GM23248 (cell line): ENCODE measurements at regions not wholly inside any gene's neighbourhood (a gene's known extent, or its start where the extent isn't known, plus 50 kb on each side); places are given as distances from the start of the nearest gene placed in this dataset.

Experiments
- DNase-seq: peaks from one replicate; pipeline ENCODE4 v3.0.0-alpha.2; 2015
- H2AFZ ChIP-seq: fragments of 200-600 bp; sonication (generic); 2 replicates; pipeline ENCODE4 v1.6.1; 2016; ENCODE audit warnings: antibody characterized with exemption
- H3F3A ChIP-seq: fragments of 200-600 bp; sonication (generic); 2 replicates; pipeline ENCODE4 v1.6.1; 2016; ENCODE audit warnings: mild to moderate bottlenecking, antibody characterized with exemption, mixed run types; ENCODE audit not compliant: insufficient read depth
- H3K27ac ChIP-seq: fragments of 200-600 bp; sonication (generic); 2 replicates; pipeline ENCODE4 v1.5.1; 2016; ENCODE audit warnings: mild to moderate bottlenecking
- H3K27me3 ChIP-seq: fragments of 200-600 bp; sonication (generic); replicated peaks from 2 replicates; pipeline ENCODE4 v1.6.1; 2016; ENCODE audit warnings: mild to moderate bottlenecking; ENCODE audit not compliant: insufficient read depth
- H3K36me3 ChIP-seq: fragments of 200-600 bp; sonication (generic); 2 replicates; pipeline ENCODE4 v1.6.1; 2016; ENCODE audit warnings: low read depth, mild to moderate bottlenecking
- H3K4me1 ChIP-seq: fragments of 200-600 bp; sonication (generic); 2 replicates; pipeline ENCODE4 v1.6.1; 2016; ENCODE audit warnings: mild to moderate bottlenecking; ENCODE audit not compliant: insufficient read depth
- H3K4me2 ChIP-seq: fragments of 200-600 bp; sonication (generic); one replicate; pipeline ENCODE4 v1.6.1; 2016; ENCODE audit warnings: mild to moderate bottlenecking; ENCODE audit not compliant: unreplicated experiment
- H3K4me3 ChIP-seq: fragments of 200-600 bp; sonication (generic); 2 replicates; pipeline ENCODE4 v1.5.1; 2016; ENCODE audit warnings: mild to moderate bottlenecking
- H3K79me2 ChIP-seq: fragments of 200-600 bp; sonication (generic); 2 replicates; pipeline ENCODE4 v1.6.1; 2016; ENCODE audit warnings: mild to moderate bottlenecking; ENCODE audit not compliant: insufficient read depth
- H3K9ac ChIP-seq: fragments of 200-600 bp; sonication (generic); 2 replicates; pipeline ENCODE4 v1.6.1; 2016; ENCODE audit warnings: mild to moderate bottlenecking
- H3K9me2 ChIP-seq: fragments of 200-600 bp; sonication (generic); 2 replicates; pipeline ENCODE4 v1.6.1; 2016; ENCODE audit warnings: mixed run types, mild to moderate bottlenecking, moderate library complexity; ENCODE audit not compliant: insufficient read depth
- H3K9me3 ChIP-seq: fragments of 200-600 bp; sonication (generic); one replicate; pipeline ENCODE4 v1.6.1; 2017; ENCODE audit warnings: low read depth
- H4K20me1 ChIP-seq: fragments of 200-600 bp; sonication (generic); 2 replicates; pipeline ENCODE4 v1.6.0; 2016; ENCODE audit not compliant: insufficient read depth
- EZH2 ChIP-seq: fragments of 200-600 bp; sonication (generic); IDR thresholded peaks from 2 replicates; pipeline ENCODE4 v1.6.1; 2018; ENCODE audit warnings: antibody characterized with exemption, mild to moderate bottlenecking; ENCODE audit not compliant: insufficient read depth, poor library complexity, severe bottlenecking
- EZH2phosphoT487 ChIP-seq: fragments of 200-600 bp; sonication (generic); IDR thresholded peaks from 2 replicates; pipeline ENCODE4 v1.6.1; 2018; ENCODE audit warnings: antibody characterized with exemption, moderate library complexity, mild to moderate bottlenecking, low read depth; ENCODE audit not compliant: insufficient read depth
- WGBS, 2 experiments: methylation state at CpG; one replicate each; pipeline ENCODE4 v1.1.6; 2015 to 2017; ENCODE audit warnings: low lambda C conversion rate in 2 of 2, low coverage in 1 of 2; ENCODE audit errors: missing lambda C conversion rate in 2 of 2; 5-methylcytosine and 5-hydroxymethylcytosine counted together
- in situ Hi-C: fragments of 300-500 bp; cut with MboI; formaldehyde crosslinking; loops from 2 replicates; pipeline ENCODE4 v1.15.0; 2020

GRCh38 chr13:64033921-64034320 lies 2618.3 kb upstream of the PCDH20 start:
- no peaks in the 10 kb centered on the region for H3F3A ChIP-seq
- H3K4me3 ChIP-seq, result no peak overlapping the region
- TF ChIP-seq EZH2phosphoT487 (no peak), EZH2 (no peak)
- in situ Hi-C loops, result no loop called here
- no peaks in the 10 kb centered on the region for H3K27me3 ChIP-seq
- no peak overlapping the region for H3K9ac ChIP-seq
- no peaks in the 10 kb centered on the region for H3K4me1 ChIP-seq
- H3K9me2 ChIP-seq, result no peaks in the 10 kb centered on the region
- no peaks in the 10 kb centered on the region for H3K9me3 ChIP-seq
- no peaks in the 10 kb centered on the region for H4K20me1 ChIP-seq
- H3K27ac ChIP-seq, result no peak overlapping the region
- no peak for DNase-seq
- H2AFZ ChIP-seq, result no peak overlapping the region
- WGBS, 2 experiments, result 55% methylated on average over 1 of the region's 1 CpG
- no peak overlapping the region for H3K4me2 ChIP-seq
- no peaks in the 10 kb centered on the region for H3K36me3 ChIP-seq
- no peaks in the 10 kb centered on the region for H3K79me2 ChIP-seq

- no peaks in the 10 kb centered on the region for H4K20me1 ChIP-seq
- WGBS, 2 experiments, result 34 to 46% methylated on average over 19 of the region's 19 CpGs
- in situ Hi-C loops, result no loop called here
- no peaks in the 10 kb centered on the region for H3K27me3 ChIP-seq
- no peak overlapping the region for H3K4me2 ChIP-seq
- no peak overlapping the region for H3K4me3 ChIP-seq
- H3K9ac ChIP-seq, result no peak overlapping the region
- TF ChIP-seq EZH2 (no peak), EZH2phosphoT487 (no peak)
- H3K9me3 ChIP-seq, result no peaks in the 10 kb centered on the region
- no peaks in the 10 kb centered on the region for H3F3A ChIP-seq
- H3K79me2 ChIP-seq, result no peaks in the 10 kb centered on the region
- no peak overlapping the region for H3K27ac ChIP-seq
- no peaks in the 10 kb centered on the region for H3K9me2 ChIP-seq
- no peaks in the 10 kb centered on the region for H3K4me1 ChIP-seq
- DNase-seq, result no peak
- no peaks in the 10 kb centered on the region for H3K36me3 ChIP-seq
- H2AFZ ChIP-seq, result no peak overlapping the region
These were observed 2613.9 kb upstream of the PCDH20 start for GRCh38 chr13:64029343-64030093.

GRCh38 chr13:64028551-64028950 lies 2612.9 kb upstream of the PCDH20 start:
- Histone ChIP-seq H4K20me1 (no peaks in the 10 kb centered on the region), H3K4me2 (no peak overlapping the region), H3K36me3 (no peaks in the 10 kb centered on the region), H3K4me1 (no peaks in the 10 kb centered on the region), H3K79me2 (no peaks in the 10 kb centered on the region), H3K27me3 (no peaks in the 10 kb centered on the region), H3K9ac (no peak overlapping the region), H3K27ac (no peak overlapping the region), H3K9me2 (no peaks in the 10 kb centered on the region), H3F3A (no peaks in the 10 kb centered on the region), H3K4me3 (no peak overlapping the region), H3K9me3 (no peaks in the 10 kb centered on the region), H2AFZ (no peak overlapping the region)
- TF ChIP-seq EZH2 (no peak), EZH2phosphoT487 (no peak)
- no peak for DNase-seq
- in situ Hi-C loops, result no loop called here

- no peaks in the 10 kb centered on the region for H3K36me3 ChIP-seq
- no peak for TF ChIP-seq EZH2
- TF ChIP-seq EZH2phosphoT487, result no peak
- H3K9me2 ChIP-seq, result no peaks in the 10 kb centered on the region
- H3K27ac ChIP-seq, result no peak overlapping the region
- H3K9ac ChIP-seq, result no peak overlapping the region
- WGBS, 2 experiments, result 3% methylated on average over 2 of the region's 2 CpGs
- no peaks in the 10 kb centered on the region for H3K79me2 ChIP-seq
- H3K27me3 ChIP-seq, result no peaks in the 10 kb centered on the region
- no peak overlapping the region for H3K4me3 ChIP-seq
- H2AFZ ChIP-seq, result no peak overlapping the region
- no peak for DNase-seq
- no peaks in the 10 kb centered on the region for H3K4me1 ChIP-seq
- H4K20me1 ChIP-seq, result no peaks in the 10 kb centered on the region
- H3K4me2 ChIP-seq, result no peak overlapping the region
- no peaks in the 10 kb centered on the region for H3F3A ChIP-seq
- in situ Hi-C loops, result no loop called here
- no peaks in the 10 kb centered on the region for H3K9me3 ChIP-seq
These were observed 2604.5 kb upstream of the PCDH20 start for GRCh38 chr13:64020126-64020525.

- DNase-seq, result no peak
These were observed 2591.7 kb upstream of the PCDH20 start for GRCh38 chr13:64007339-64007738.

More at GRCh38 chr13:64007339-64007738, 2591.7 kb upstream of the PCDH20 start:
- WGBS, 2 experiments, result 0 to 7% methylated on average over 1 of the region's 1 CpG
- H2AFZ ChIP-seq, result no peak overlapping the region
- no peaks in the 10 kb centered on the region for H3K36me3 ChIP-seq
- no peaks in the 10 kb centered on the region for H3K79me2 ChIP-seq
- in situ Hi-C loops, result no loop called here
- H3K9ac ChIP-seq, result no peak overlapping the region
- H3F3A ChIP-seq, result no peaks in the 10 kb centered on the region
- H3K9me3 ChIP-seq, result no peaks in the 10 kb centered on the region
- no peaks in the 10 kb centered on the region for H3K9me2 ChIP-seq
- H3K27me3 ChIP-seq, result no peaks in the 10 kb centered on the region
- no peak overlapping the region for H3K4me3 ChIP-seq
- H3K4me1 ChIP-seq, result no peaks in the 10 kb centered on the region
- H3K27ac ChIP-seq, result no peak overlapping the region
- no peaks in the 10 kb centered on the region for H4K20me1 ChIP-seq
- H3K4me2 ChIP-seq, result no peak overlapping the region
- TF ChIP-seq EZH2 (no peak), EZH2phosphoT487 (no peak)
